ENCODE measurements at regions not wholly inside any gene's neighbourhood (a gene's known extent, or its start where the extent isn't known, plus 50 kb on each side); places are given as distances from the start of the nearest gene placed in this dataset.

DNA sequence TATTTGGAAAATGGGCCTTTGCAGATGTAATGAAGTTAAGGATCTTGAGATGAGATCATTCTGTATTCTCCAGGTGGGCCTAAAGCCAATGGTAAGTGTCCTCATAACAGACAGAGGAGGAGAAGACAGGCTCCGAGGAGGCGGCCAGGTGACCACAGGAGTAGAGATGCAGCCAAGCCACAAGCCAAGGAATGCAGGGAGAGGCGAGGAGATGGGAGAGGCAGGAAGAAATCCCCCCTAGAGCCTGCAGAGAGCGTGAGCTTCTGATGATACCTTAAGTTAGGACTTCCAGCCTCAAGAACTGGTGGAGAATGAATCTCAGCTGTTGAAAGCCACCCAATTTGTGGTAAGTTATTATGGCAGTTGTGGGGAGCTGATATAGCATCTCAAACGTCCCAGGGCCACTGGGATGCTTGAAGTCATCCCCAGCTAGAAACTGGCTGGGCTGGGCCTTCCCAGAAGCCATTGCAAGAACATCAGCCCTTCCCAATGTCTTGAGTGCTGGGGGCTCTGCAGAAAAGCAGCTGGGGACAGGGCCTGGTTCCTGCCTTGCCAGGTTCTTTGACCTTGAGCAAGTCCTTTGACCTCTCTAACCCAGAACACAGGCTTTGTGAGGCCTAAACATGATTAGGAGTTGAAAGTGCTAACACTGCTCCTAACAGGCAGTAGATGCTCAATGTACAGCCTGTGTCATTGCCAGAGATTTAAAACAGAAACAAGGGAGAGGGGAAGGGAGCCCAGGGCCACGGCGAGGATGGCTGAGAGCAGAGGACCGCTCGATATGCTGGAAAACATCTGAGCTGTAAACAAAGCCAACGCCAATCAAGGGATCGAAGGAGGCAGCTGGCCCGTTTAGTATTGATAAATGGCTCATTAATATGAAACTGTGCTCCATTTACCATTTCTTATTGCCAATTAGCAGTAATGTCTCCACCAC, 632.3 kb downstream of the TBC1D22A start:
- Histone ChIP-seq H3K4me3 (ENCODE audit: low read depth in 1 of 2, low read length in 2 of 2) (no peak overlapping the region), H3K4me1 (ENCODE audit: insufficient read depth, low read length) (no peaks in the 10 kb centered on the region), H3K27me3 (ENCODE audit: control insufficient read depth in 1 of 2, insufficient read depth in 2 of 2, low read length in 2 of 2) (no peaks in the 10 kb centered on the region), H3K9ac (ENCODE audit: low read length) (no peak overlapping the region), H3K36me3 (ENCODE audit: insufficient read depth, low read length) (no peaks in the 10 kb centered on the region), H3K9me3 (ENCODE audit: low read length) (no peaks in the 10 kb centered on the region), H3K27ac (ENCODE audit: low read depth, low read length) (no peak overlapping the region)

GRCh38 chr22:47393191-47393590, 630.7 kb downstream of the TBC1D22A start:
- no peak overlapping the region for H3K27ac ChIP-seq (ENCODE audit: low read depth, low read length)
- H3K27me3 ChIP-seq (ENCODE audit: control insufficient read depth in 1 of 2, insufficient read depth in 2 of 2, low read length in 2 of 2) = no peaks in the 10 kb centered on the region
- H3K4me1 ChIP-seq (ENCODE audit: insufficient read depth, low read length) = no peaks in the 10 kb centered on the region
- H3K9me3 ChIP-seq (ENCODE audit: low read length) = no peaks in the 10 kb centered on the region
- H3K4me3 ChIP-seq (ENCODE audit: low read depth in 1 of 2, low read length in 2 of 2) = no peak overlapping the region
- no peak overlapping the region for H3K9ac ChIP-seq (ENCODE audit: low read length)
- H3K36me3 ChIP-seq (ENCODE audit: insufficient read depth, low read length) = no peaks in the 10 kb centered on the region

GRCh38 chr22:47392729-47393128, 630.3 kb downstream of the TBC1D22A start:
- no peaks in the 10 kb centered on the region for H3K9me3 ChIP-seq (ENCODE audit: low read length)
- H3K9ac ChIP-seq (ENCODE audit: low read length) = no peak overlapping the region
- H3K4me3 ChIP-seq (ENCODE audit: low read depth in 1 of 2, low read length in 2 of 2) = no peak overlapping the region
- H3K27me3 ChIP-seq (ENCODE audit: control insufficient read depth in 1 of 2, insufficient read depth in 2 of 2, low read length in 2 of 2) = no peaks in the 10 kb centered on the region
- H3K36me3 ChIP-seq (ENCODE audit: insufficient read depth, low read length) = no peaks in the 10 kb centered on the region
- no peaks in the 10 kb centered on the region for H3K4me1 ChIP-seq (ENCODE audit: insufficient read depth, low read length)
- H3K27ac ChIP-seq (ENCODE audit: low read depth, low read length) = no peak overlapping the region

GRCh38 chr22:47392054-47392347, 629.6 kb downstream of the TBC1D22A start:
- no peaks in the 10 kb centered on the region for H3K9me3 ChIP-seq (ENCODE audit: low read length)
- no peaks in the 10 kb centered on the region for H3K27me3 ChIP-seq (ENCODE audit: control insufficient read depth in 1 of 2, insufficient read depth in 2 of 2, low read length in 2 of 2)
- no peaks in the 10 kb centered on the region for H3K36me3 ChIP-seq (ENCODE audit: insufficient read depth, low read length)

GRCh38 chr22:47391169-47392053, 629.0 kb downstream of the TBC1D22A start:
- Histone ChIP-seq H3K4me3 (ENCODE audit: low read depth in 1 of 2, low read length in 2 of 2) (no peak overlapping the region), H3K4me1 (ENCODE audit: insufficient read depth, low read length) (no peaks in the 10 kb centered on the region), H3K9ac (ENCODE audit: low read length) (no peak overlapping the region), H3K27me3 (ENCODE audit: control insufficient read depth in 1 of 2, insufficient read depth in 2 of 2, low read length in 2 of 2) (no peaks in the 10 kb centered on the region), H3K27ac (ENCODE audit: low read depth, low read length) (no peak overlapping the region), H3K9me3 (ENCODE audit: low read length) (no peaks in the 10 kb centered on the region), H3K36me3 (ENCODE audit: insufficient read depth, low read length) (no peaks in the 10 kb centered on the region)

More at GRCh38 chr22:47392054-47392347, 629.6 kb downstream of the TBC1D22A start:
- Histone ChIP-seq H3K27ac (ENCODE audit: low read depth, low read length) (no peak overlapping the region), H3K4me3 (ENCODE audit: low read depth in 1 of 2, low read length in 2 of 2) (no peak overlapping the region), H3K9ac (ENCODE audit: low read length) (no peak overlapping the region), H3K4me1 (ENCODE audit: insufficient read depth, low read length) (no peaks in the 10 kb centered on the region)

- Histone ChIP-seq H3K9me3 (ENCODE audit: low read length) (no peaks in the 10 kb centered on the region), H3K4me1 (ENCODE audit: insufficient read depth, low read length) (no peaks in the 10 kb centered on the region), H3K27me3 (ENCODE audit: control insufficient read depth in 1 of 2, insufficient read depth in 2 of 2, low read length in 2 of 2) (no peaks in the 10 kb centered on the region), H3K9ac (ENCODE audit: low read length) (no peak overlapping the region), H3K4me3 (ENCODE audit: low read depth in 1 of 2, low read length in 2 of 2) (no peak overlapping the region), H3K36me3 (ENCODE audit: insufficient read depth, low read length) (no peaks in the 10 kb centered on the region), H3K27ac (ENCODE audit: low read depth, low read length) (no peak overlapping the region)
These were observed 627.8 kb downstream of the TBC1D22A start for GRCh38 chr22:47390026-47390970.

DNA sequence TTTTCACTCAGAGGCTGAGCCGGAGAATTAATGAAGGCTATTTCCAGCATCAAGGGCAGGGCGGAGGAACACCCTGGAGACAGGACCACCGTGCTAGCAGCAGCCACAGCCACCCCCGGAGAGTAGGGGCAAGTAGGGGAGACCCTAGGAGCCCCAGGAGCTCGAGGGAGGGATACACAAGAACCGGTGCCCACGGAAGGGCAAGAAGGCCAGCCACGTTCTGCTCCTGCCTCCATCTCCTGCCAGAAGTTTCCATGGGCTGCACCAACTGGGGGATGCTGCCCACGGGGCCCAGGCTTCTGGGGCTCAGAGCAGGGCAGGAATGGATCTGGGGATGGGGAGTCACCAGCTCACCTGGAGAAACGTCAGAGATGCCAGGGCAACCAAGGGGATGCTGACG, 626.8 kb downstream of the TBC1D22A start:
- H3K27me3 ChIP-seq (ENCODE audit: control insufficient read depth in 1 of 2, insufficient read depth in 2 of 2, low read length in 2 of 2) = no peaks in the 10 kb centered on the region
- H3K36me3 ChIP-seq (ENCODE audit: insufficient read depth, low read length) = no peaks in the 10 kb centered on the region
- H3K4me1 ChIP-seq (ENCODE audit: insufficient read depth, low read length) = no peaks in the 10 kb centered on the region
- H3K27ac ChIP-seq (ENCODE audit: low read depth, low read length) = no peak overlapping the region
- H3K9ac ChIP-seq (ENCODE audit: low read length) = no peak overlapping the region
- H3K4me3 ChIP-seq (ENCODE audit: low read depth in 1 of 2, low read length in 2 of 2) = no peak overlapping the region
- H3K9me3 ChIP-seq (ENCODE audit: low read length) = no peaks in the 10 kb centered on the region

GRCh38 chr22:47388778-47389177, 626.3 kb downstream of the TBC1D22A start:
- Histone ChIP-seq H3K27ac (ENCODE audit: low read depth, low read length) (no peak overlapping the region), H3K4me3 (ENCODE audit: low read depth in 1 of 2, low read length in 2 of 2) (no peak overlapping the region), H3K27me3 (ENCODE audit: control insufficient read depth in 1 of 2, insufficient read depth in 2 of 2, low read length in 2 of 2) (no peaks in the 10 kb centered on the region), H3K36me3 (ENCODE audit: insufficient read depth, low read length) (no peaks in the 10 kb centered on the region), H3K9ac (ENCODE audit: low read length) (no peak overlapping the region), H3K9me3 (ENCODE audit: low read length) (no peaks in the 10 kb centered on the region), H3K4me1 (ENCODE audit: insufficient read depth, low read length) (no peaks in the 10 kb centered on the region)

- Histone ChIP-seq H3K27me3 (ENCODE audit: control insufficient read depth in 1 of 2, insufficient read depth in 2 of 2, low read length in 2 of 2) (no peaks in the 10 kb centered on the region), H3K4me1 (ENCODE audit: insufficient read depth, low read length) (no peaks in the 10 kb centered on the region), H3K9ac (ENCODE audit: low read length) (no peak overlapping the region), H3K4me3 (ENCODE audit: low read depth in 1 of 2, low read length in 2 of 2) (no peak overlapping the region), H3K27ac (ENCODE audit: low read depth, low read length) (no peak overlapping the region), H3K36me3 (ENCODE audit: insufficient read depth, low read length) (no peaks in the 10 kb centered on the region), H3K9me3 (ENCODE audit: low read length) (no peaks in the 10 kb centered on the region)
These were observed 625.9 kb downstream of the TBC1D22A start for GRCh38 chr22:47388331-47388730.

DNA sequence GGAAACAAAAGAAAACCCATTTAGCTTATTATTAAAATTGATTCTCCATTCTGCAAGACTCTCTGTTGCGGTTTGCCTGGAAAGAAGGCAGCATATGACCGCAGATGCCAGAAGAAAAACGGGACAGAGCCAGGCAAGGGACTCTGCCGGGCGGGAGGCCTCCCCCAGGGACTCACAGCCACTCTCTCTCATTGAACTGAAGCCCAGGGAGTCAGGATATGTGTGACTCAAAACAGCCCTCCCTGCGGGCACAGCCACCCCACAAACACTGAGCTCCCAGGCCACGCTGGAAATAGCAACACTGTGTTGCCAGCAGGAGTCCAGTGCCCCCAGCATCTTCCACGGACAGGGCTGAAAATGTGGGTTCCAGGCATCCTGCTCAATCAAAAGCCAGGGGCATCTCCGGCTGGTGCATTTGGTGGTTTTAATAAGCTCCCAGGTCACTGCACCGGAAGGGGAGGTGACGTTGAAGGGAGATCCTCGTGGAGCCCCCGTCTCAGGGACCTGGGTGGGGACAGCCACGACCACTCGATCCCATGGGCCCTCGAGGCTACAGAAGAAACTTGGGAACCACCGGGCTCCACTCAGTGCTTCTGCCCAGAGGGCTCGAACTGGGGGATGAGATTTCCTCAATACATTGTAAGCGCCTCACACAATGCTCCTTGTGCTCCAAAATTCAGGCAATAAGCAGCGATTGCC, 624.5 kb downstream of the TBC1D22A start:
- H3K9ac ChIP-seq (ENCODE audit: low read length) = no peak overlapping the region
- no peaks in the 10 kb centered on the region for H3K9me3 ChIP-seq (ENCODE audit: low read length)
- H3K27ac ChIP-seq (ENCODE audit: low read depth, low read length) = no peak overlapping the region
- H3K36me3 ChIP-seq (ENCODE audit: insufficient read depth, low read length) = no peaks in the 10 kb centered on the region
- no peak overlapping the region for H3K4me3 ChIP-seq (ENCODE audit: low read depth in 1 of 2, low read length in 2 of 2)
- H3K27me3 ChIP-seq (ENCODE audit: control insufficient read depth in 1 of 2, insufficient read depth in 2 of 2, low read length in 2 of 2) = no peaks in the 10 kb centered on the region
- no peaks in the 10 kb centered on the region for H3K4me1 ChIP-seq (ENCODE audit: insufficient read depth, low read length)
